GM19023 (cell line): ENCODE measurements at regions not wholly inside any gene's neighbourhood (a gene's known extent, or its start where the extent isn't known, plus 50 kb on each side); places are given as distances from the start of the nearest gene placed in this dataset.

Experiments
- ATAC-seq: cut with Tn5 transposase; IDR thresholded peaks from one replicate; pipeline ENCODE4 v1.9.1; 2021; ENCODE audit warnings: mild to moderate bottlenecking, moderate library complexity; ENCODE audit not compliant: unreplicated experiment

GRCh38 chr6:66740346-66740745 is 1033.3 kb upstream of the EYS start:
- no peak for ATAC-seq

- no peak for ATAC-seq
Observed at GRCh38 chr6:66735106-66735890, 1028.3 kb upstream of the EYS start.

- ATAC-seq, result no peak
Observed at GRCh38 chr6:66731310-66731709, 1024.3 kb upstream of the EYS start.

GRCh38 chr6:66725670-66726069 is 1018.6 kb upstream of the EYS start:
- no peak for ATAC-seq

- ATAC-seq, result no peak
Observed at GRCh38 chr6:66717801-66718200, 1010.8 kb upstream of the EYS start.

GRCh38 chr6:66699385-66699784 is 992.4 kb upstream of the EYS start:
- no peak for ATAC-seq

- no peak for ATAC-seq
Observed at GRCh38 chr6:66689608-66690007, 982.6 kb upstream of the EYS start.

- no peak for ATAC-seq
Observed at GRCh38 chr6:66687611-66688140, 980.6 kb upstream of the EYS start.

- no peak for ATAC-seq
Observed at GRCh38 chr6:66675906-66676305, 968.9 kb upstream of the EYS start.

- no peak for ATAC-seq
Observed at GRCh38 chr6:66664112-66664511, 957.1 kb upstream of the EYS start.

- ATAC-seq, result no peak
Observed at GRCh38 chr6:66662721-66663507, 955.9 kb upstream of the EYS start.

GRCh38 chr6:66662196-66662595 is 955.2 kb upstream of the EYS start:
- ATAC-seq, result no peak

GRCh38 chr6:66655420-66655819 is 948.4 kb upstream of the EYS start:
- ATAC-seq, result no peak

GRCh38 chr6:66638518-66638917 is 931.5 kb upstream of the EYS start:
- ATAC-seq, result no peak

GRCh38 chr6:66638099-66638498 is 931.1 kb upstream of the EYS start:
- no peak for ATAC-seq

GRCh38 chr6:66628917-66629316 is 921.9 kb upstream of the EYS start:
- ATAC-seq, result no peak

- ATAC-seq, result no peak
Observed at GRCh38 chr6:66623050-66623449, 916.0 kb upstream of the EYS start.

GRCh38 chr6:66605971-66606370 is 898.9 kb upstream of the EYS start:
- ATAC-seq, result no peak

- ATAC-seq, result no peak
Observed at GRCh38 chr6:66605011-66605410, 898.0 kb upstream of the EYS start.

GRCh38 chr6:66599541-66599940 is 892.5 kb upstream of the EYS start:
- no peak for ATAC-seq

GRCh38 chr6:66578362-66578761 is 871.3 kb upstream of the EYS start:
- ATAC-seq, result no peak

- ATAC-seq, result no peak
Observed at GRCh38 chr6:66568271-66568670, 861.2 kb upstream of the EYS start.
